Stimulated activated effector memory CD8-positive, alpha-beta T cell treated with anti-CD3 and anti-CD28 coated beads, Interleukin-12 subunit alpha, Interleukin-12 subunit beta, amount 100 ng/mL, for 72 hours (primary cell): ENCODE measurements at regions not wholly inside any gene's neighbourhood (a gene's known extent, or its start where the extent isn't known, plus 50 kb on each side); places are given as distances from the start of the nearest gene placed in this dataset.

Experiments
- ATAC-seq: fragments of 150-1000 bp; cut with Tn5 transposase; 2 replicates; pipeline ENCODE4 v1.10.0; 2021
- DNase-seq, 2 donors: peaks; one replicate each; pipeline ENCODE4 v3.0.0; 2021 to 2022; ENCODE audit warnings: low spot score in 2 of 2
- H3K27ac Mint-ChIP-seq: one replicate; pipeline ENCODE4 v1.8.0; 2022; ENCODE audit warnings: mild to moderate bottlenecking, mixed read lengths
- H3K36me3 Mint-ChIP-seq: one replicate; pipeline ENCODE4 v1.8.0; 2022; ENCODE audit warnings: mild to moderate bottlenecking, mixed read lengths
- H3K4me1 Mint-ChIP-seq: one replicate; pipeline ENCODE4 v1.8.0; 2022; ENCODE audit warnings: mixed read lengths
- H3K4me3 Mint-ChIP-seq: one replicate; pipeline ENCODE4 v1.8.0; 2022; ENCODE audit warnings: mild to moderate bottlenecking, mixed read lengths
- H3K9me3 Mint-ChIP-seq: one replicate; pipeline ENCODE4 v1.8.0; 2022; ENCODE audit warnings: mixed read lengths

DNA sequence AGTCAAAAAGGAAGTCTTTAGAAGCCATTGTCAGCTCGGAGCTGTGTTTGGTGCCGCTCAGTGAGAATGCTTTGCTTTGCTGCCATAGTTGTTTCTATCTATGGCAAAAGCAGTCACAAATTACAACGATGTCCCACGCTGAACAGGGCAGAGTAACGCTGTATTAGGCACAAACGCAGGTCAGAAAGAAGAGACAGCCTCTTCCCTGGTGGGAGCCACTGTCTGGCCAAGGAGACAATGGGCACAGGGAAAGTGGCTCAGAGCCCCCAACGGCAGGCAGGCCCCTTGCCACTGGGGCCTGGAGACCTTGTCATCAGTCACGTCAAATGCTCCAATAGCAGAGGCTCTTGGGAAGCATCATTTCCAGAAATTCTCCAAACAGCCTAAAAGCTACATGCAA lies 244.2 kb downstream of the TEX29 start:
- ATAC-seq: no peak
- H3K4me1 Mint-ChIP-seq: no peaks in the 10 kb centered on the region
- no peaks in the 10 kb centered on the region for H3K9me3 Mint-ChIP-seq
- H3K27ac Mint-ChIP-seq: no peak overlapping the region
- H3K4me3 Mint-ChIP-seq: no peak overlapping the region
- DNase-seq: no peak
- H3K36me3 Mint-ChIP-seq: no peaks in the 10 kb centered on the region

- DNase-seq (no peak), ATAC-seq (no peak)
- Mint-ChIP-seq H3K4me3 (no peak overlapping the region), H3K9me3 (no peaks in the 10 kb centered on the region), H3K4me1 (no peaks in the 10 kb centered on the region), H3K27ac (no peak overlapping the region), H3K36me3 (no peaks in the 10 kb centered on the region)
Observed at GRCh38 chr13:111565400-111565799, 245.0 kb downstream of the TEX29 start.

DNA sequence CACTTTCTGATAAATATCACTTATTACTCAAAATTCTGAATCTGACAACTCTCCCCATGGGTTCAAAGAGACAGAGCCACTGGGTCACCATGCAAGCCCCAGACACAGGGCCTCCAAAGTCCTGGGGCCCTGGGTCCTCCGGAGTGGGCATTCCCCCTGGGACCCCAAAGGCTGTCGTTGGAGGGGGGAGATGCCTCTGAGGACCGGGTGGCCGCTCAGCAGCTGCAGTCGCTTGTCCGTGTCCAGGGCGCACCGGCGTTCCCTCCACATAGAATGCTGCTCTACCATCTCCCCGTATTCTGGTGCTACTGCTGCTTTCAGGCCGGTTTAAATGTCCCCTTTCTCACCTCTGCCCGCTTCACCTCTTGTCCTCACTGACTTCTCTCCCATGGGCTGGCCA lies 246.1 kb downstream of the TEX29 start:
- no peaks in the 10 kb centered on the region for H3K36me3 Mint-ChIP-seq
- H3K4me3 Mint-ChIP-seq: no peak overlapping the region
- no peaks in the 10 kb centered on the region for H3K9me3 Mint-ChIP-seq
- H3K4me1 Mint-ChIP-seq: no peaks in the 10 kb centered on the region
- ATAC-seq (no peak), DNase-seq (no peak)
- no peak overlapping the region for H3K27ac Mint-ChIP-seq

DNA sequence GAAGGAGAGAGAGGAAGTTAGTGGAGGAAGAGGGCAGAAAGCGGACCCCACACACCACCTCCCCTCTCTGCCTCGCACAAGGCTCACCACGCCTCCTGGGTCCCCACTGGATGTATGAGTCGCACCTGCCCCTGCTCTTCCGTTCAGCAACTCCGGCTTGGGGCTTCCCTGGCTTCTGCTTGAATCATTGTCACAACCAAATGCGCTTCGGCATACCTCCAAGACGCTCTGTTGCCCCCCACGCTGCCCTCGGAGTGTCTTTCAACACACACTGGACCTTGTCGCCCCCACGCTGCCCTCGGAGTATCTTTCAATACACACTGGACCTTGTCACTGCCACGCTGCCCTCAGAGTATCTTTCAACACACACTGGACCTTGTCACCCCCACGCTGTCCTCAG lies 247.2 kb downstream of the TEX29 start:
- no peaks in the 10 kb centered on the region for H3K4me1 Mint-ChIP-seq
- H3K4me3 Mint-ChIP-seq: no peak overlapping the region
- DNase-seq (no peak), ATAC-seq (no peak)
- H3K27ac Mint-ChIP-seq: no peak overlapping the region
- no peaks in the 10 kb centered on the region for H3K36me3 Mint-ChIP-seq
- H3K9me3 Mint-ChIP-seq: no peaks in the 10 kb centered on the region

DNA sequence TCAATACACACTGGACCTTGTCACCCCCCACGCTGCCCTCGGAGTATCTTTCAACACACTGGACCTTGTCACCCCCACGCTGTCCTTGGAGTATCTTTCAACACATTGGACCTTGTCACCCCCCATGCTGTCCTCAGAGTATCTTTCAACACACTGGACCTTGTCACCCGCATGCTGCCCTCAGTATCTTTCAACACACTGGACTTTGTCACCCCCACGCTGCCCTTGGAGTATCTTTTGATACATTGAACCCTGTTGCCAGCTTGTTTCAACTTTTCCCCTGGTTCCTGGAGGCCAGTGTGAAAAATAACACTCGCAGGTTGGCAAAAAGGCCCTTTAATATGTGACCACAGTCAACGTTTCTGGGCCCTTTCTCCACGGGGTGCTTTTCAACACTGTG lies 247.8 kb downstream of the TEX29 start:
- H3K36me3 Mint-ChIP-seq: no peaks in the 10 kb centered on the region
- ATAC-seq (no peak), DNase-seq (no peak)
- H3K27ac Mint-ChIP-seq: no peak overlapping the region
- no peaks in the 10 kb centered on the region for H3K4me1 Mint-ChIP-seq
- H3K4me3 Mint-ChIP-seq: no peak overlapping the region
- H3K9me3 Mint-ChIP-seq: no peaks in the 10 kb centered on the region

GRCh38 chr13:111570911-111571310 lies 250.5 kb downstream of the TEX29 start:
- H3K4me3 Mint-ChIP-seq: no peak overlapping the region
- peaks cover 8% of the 10 kb centered on the region for H3K9me3 Mint-ChIP-seq
- ATAC-seq (no peak), DNase-seq (no peak)
- no peaks in the 10 kb centered on the region for H3K4me1 Mint-ChIP-seq
- H3K36me3 Mint-ChIP-seq: no peaks in the 10 kb centered on the region
- no peak overlapping the region for H3K27ac Mint-ChIP-seq

GRCh38 chr13:111572956-111573761 lies 252.7 kb downstream of the TEX29 start:
- Mint-ChIP-seq H3K36me3 (no peaks in the 10 kb centered on the region), H3K27ac (no peak overlapping the region), H3K4me3 (no peak overlapping the region), H3K4me1 (no peaks in the 10 kb centered on the region), H3K9me3 (peaks cover 8% of the 10 kb centered on the region)
- no peak for ATAC-seq
- no peak for DNase-seq

- H3K36me3 Mint-ChIP-seq: no peaks in the 10 kb centered on the region
- DNase-seq: no peak
- H3K27ac Mint-ChIP-seq: no peak overlapping the region
- no peak for ATAC-seq
- peaks cover 8% of the 10 kb centered on the region for H3K9me3 Mint-ChIP-seq
- H3K4me3 Mint-ChIP-seq: no peak overlapping the region
- no peaks in the 10 kb centered on the region for H3K4me1 Mint-ChIP-seq
Observed at GRCh38 chr13:111573801-111574200, 253.4 kb downstream of the TEX29 start.

DNA sequence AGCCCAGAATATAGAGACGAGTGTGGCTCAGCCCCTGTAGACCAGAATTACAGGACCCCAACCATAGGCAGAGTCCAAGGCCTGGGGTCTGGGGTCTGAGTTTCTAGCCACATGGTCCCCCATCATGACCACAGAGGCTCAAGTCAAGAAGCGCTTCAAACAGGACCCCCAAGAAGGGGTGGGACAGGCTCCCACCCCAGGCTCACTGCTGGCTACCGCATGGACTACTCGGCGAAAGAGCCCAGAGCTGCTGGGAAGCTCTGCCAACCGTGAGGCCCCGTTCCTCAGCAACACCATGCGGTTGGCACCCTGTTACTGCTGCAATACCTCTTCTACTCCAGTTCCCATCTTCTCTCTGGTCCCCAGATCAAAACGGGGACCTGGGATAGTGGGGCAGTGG lies 254.8 kb downstream of the TEX29 start:
- no peak for ATAC-seq
- Mint-ChIP-seq H3K4me3 (no peak overlapping the region), H3K36me3 (no peaks in the 10 kb centered on the region), H3K9me3 (peaks cover 11% of the 10 kb centered on the region), H3K27ac (no peak overlapping the region), H3K4me1 (no peaks in the 10 kb centered on the region)
- DNase-seq: no peak

DNA sequence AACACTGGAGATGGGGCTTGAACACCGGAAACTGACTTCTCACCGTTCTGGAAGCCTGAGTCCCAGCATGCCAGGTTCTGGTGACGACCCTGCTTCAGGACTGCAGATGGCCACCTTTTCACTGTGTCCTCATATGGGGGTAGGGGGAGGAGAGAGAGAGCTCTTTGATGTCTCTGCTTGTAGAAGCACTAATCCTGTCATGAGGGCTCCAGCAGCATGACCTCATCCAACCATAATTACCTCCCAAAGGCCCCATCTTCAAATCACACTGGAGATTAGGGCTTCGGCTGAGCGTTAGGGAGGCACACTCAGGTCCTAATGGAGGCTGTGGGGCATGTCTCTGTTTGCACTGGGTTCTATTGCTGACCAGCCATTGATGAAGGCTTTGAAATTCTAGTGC lies 255.3 kb downstream of the TEX29 start:
- Mint-ChIP-seq H3K4me1 (no peaks in the 10 kb centered on the region), H3K4me3 (no peak overlapping the region), H3K27ac (no peak overlapping the region), H3K36me3 (no peaks in the 10 kb centered on the region), H3K9me3 (peaks cover 11% of the 10 kb centered on the region)
- DNase-seq (no peak), ATAC-seq (peak; percentile 24)

DNA sequence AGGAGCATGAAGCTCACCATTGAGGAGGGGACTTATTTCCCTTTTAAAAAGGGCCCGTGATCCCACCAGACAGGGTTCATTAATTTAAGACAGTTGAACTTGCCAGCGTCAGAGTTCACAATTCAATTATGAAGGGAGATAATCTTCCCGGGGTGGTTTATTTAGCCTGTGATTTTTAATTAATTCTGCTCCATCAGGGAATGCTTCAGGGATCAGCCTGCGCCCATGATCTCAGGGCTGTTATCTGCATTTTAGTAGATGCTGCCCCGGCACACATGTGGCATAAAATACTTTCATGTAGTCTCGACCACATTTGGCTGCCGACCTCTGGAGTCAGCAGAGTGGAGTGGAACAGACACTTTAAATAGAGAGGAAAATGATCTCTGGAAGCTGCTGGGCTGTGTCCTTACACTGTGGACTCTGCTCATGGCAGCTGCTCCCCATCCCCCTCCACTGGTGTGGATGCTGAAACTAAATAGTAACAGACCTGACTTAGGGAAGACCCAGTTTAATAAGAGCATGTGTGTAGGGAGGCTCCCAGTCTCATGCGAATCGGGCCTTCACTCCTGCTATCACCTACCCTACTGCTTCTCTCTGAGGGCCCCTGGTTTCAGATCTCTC lies 256.9 kb downstream of the TEX29 start:
- Mint-ChIP-seq H3K4me1 (no peaks in the 10 kb centered on the region), H3K4me3 (no peak overlapping the region), H3K27ac (no peak overlapping the region), H3K9me3 (peaks cover 11% of the 10 kb centered on the region), H3K36me3 (no peaks in the 10 kb centered on the region)
- no peak for DNase-seq
- ATAC-seq: no peak

- Mint-ChIP-seq H3K4me1 (no peaks in the 10 kb centered on the region), H3K27ac (no peak overlapping the region), H3K4me3 (no peak overlapping the region), H3K36me3 (no peaks in the 10 kb centered on the region), H3K9me3 (peaks cover 11% of the 10 kb centered on the region)
- ATAC-seq: peak; percentile 31
- no peak for DNase-seq
Observed at GRCh38 chr13:111577956-111578605, 257.6 kb downstream of the TEX29 start.

GRCh38 chr13:111584101-111584672 lies 263.7 kb downstream of the TEX29 start:
- Mint-ChIP-seq H3K4me3 (no peak overlapping the region), H3K27ac (no peak overlapping the region), H3K36me3 (no peaks in the 10 kb centered on the region), H3K9me3 (peaks cover 3% of the 10 kb centered on the region), H3K4me1 (no peaks in the 10 kb centered on the region)
- no peak for ATAC-seq
- DNase-seq: no peak

DNA sequence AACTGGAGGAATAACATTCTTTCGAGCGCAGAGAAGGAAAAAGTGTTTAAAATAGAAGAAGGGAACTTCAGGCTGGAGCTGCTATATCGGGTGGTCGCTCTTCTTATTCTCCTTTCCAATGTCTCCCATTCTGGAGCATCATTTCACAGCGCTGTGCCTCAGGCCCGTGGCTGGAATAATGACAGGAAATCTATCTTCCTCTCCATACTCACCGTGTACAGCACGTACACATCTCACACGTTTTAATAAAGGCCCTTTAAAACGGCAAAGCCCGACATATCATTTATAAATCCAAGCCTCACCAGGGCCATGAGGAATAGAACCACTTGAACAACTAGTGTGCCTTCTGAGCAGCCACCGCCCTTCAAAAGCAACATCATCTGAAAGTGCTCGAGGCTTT lies 264.4 kb downstream of the TEX29 start:
- Mint-ChIP-seq H3K36me3 (no peaks in the 10 kb centered on the region), H3K9me3 (peaks cover 2% of the 10 kb centered on the region), H3K4me1 (no peaks in the 10 kb centered on the region), H3K4me3 (no peak overlapping the region), H3K27ac (no peak overlapping the region)
- ATAC-seq: no peak
- DNase-seq: no peak

GRCh38 chr13:111586291-111586690 lies 265.8 kb downstream of the TEX29 start:
- no peak overlapping the region for H3K4me3 Mint-ChIP-seq
- peaks cover 9% of the 10 kb centered on the region for H3K9me3 Mint-ChIP-seq
- no peak for DNase-seq
- H3K27ac Mint-ChIP-seq: no peak overlapping the region
- no peaks in the 10 kb centered on the region for H3K36me3 Mint-ChIP-seq
- ATAC-seq: no peak
- no peaks in the 10 kb centered on the region for H3K4me1 Mint-ChIP-seq

- no peaks in the 10 kb centered on the region for H3K4me1 Mint-ChIP-seq
- DNase-seq (no peak), ATAC-seq (no peak)
- peaks cover 9% of the 10 kb centered on the region for H3K9me3 Mint-ChIP-seq
- H3K4me3 Mint-ChIP-seq: no peak overlapping the region
- no peak overlapping the region for H3K27ac Mint-ChIP-seq
- H3K36me3 Mint-ChIP-seq: no peaks in the 10 kb centered on the region
Observed at GRCh38 chr13:111587249-111587648, 266.8 kb downstream of the TEX29 start.
